Stimulated activated CD4-positive, alpha-beta T cell treated with anti-CD3 and anti-CD28 coated beads, Interleukin-4, amount 100 ng/mL, for 24 hours (primary cell): ENCODE measurements at regions not wholly inside any gene's neighbourhood (a gene's known extent, or its start where the extent isn't known, plus 50 kb on each side); places are given as distances from the start of the nearest gene placed in this dataset.

Experiments
- DNase-seq: peaks from one replicate; pipeline ENCODE4 v3.0.0-alpha.2; 2020

GRCh38 chr15:35736150-35736549, 190.2 kb upstream of the DPH6 start:
- DNase-seq = no peak

GRCh38 chr15:35737441-35737840, 191.5 kb upstream of the DPH6 start:
- DNase-seq = no peak

- no peak for DNase-seq
Measured at GRCh38 chr15:35738370-35738769, 192.4 kb upstream of the DPH6 start.

- no peak for DNase-seq
Measured at GRCh38 chr15:35740761-35741160, 194.8 kb upstream of the DPH6 start.

GRCh38 chr15:35741395-35741794, 195.4 kb upstream of the DPH6 start:
- no peak for DNase-seq

- DNase-seq = no peak
Measured at GRCh38 chr15:35741881-35742280, 195.9 kb upstream of the DPH6 start.

- DNase-seq = no peak
Measured at GRCh38 chr15:35743321-35743720, 197.4 kb upstream of the DPH6 start.

- DNase-seq = no peak
Measured at GRCh38 chr15:35746121-35746520, 200.2 kb upstream of the DPH6 start.

GRCh38 chr15:35748105-35748504, 202.1 kb upstream of the DPH6 start:
- DNase-seq = no peak

- DNase-seq = no peak
Measured at GRCh38 chr15:35750051-35750450, 204.1 kb upstream of the DPH6 start.

GRCh38 chr15:35751413-35752133, 205.6 kb upstream of the DPH6 start:
- DNase-seq = peak; percentile 53

GRCh38 chr15:35752134-35752466, 206.1 kb upstream of the DPH6 start:
- no peak for DNase-seq

GRCh38 chr15:35753486-35753885, 207.5 kb upstream of the DPH6 start:
- no peak for DNase-seq

GRCh38 chr15:35755237-35755802, 209.4 kb upstream of the DPH6 start:
- no peak for DNase-seq

- DNase-seq = no peak
Measured at GRCh38 chr15:35756623-35757022, 210.7 kb upstream of the DPH6 start.

GRCh38 chr15:35757361-35757760, 211.4 kb upstream of the DPH6 start:
- no peak for DNase-seq

- DNase-seq = no peak
Measured at GRCh38 chr15:35757765-35758164, 211.8 kb upstream of the DPH6 start.

- DNase-seq = no peak
Measured at GRCh38 chr15:35764661-35765519, 218.9 kb upstream of the DPH6 start.

- DNase-seq = no peak
Measured at GRCh38 chr15:35768949-35769348, 223.0 kb upstream of the DPH6 start.

GRCh38 chr15:35769656-35770055, 223.7 kb upstream of the DPH6 start:
- no peak for DNase-seq

GRCh38 chr15:35771746-35772442, 225.9 kb upstream of the DPH6 start:
- DNase-seq = no peak

GRCh38 chr15:35774653-35775052, 228.7 kb upstream of the DPH6 start:
- DNase-seq = no peak

- DNase-seq = no peak
Measured at GRCh38 chr15:35775471-35775870, 229.5 kb upstream of the DPH6 start.

- no peak for DNase-seq
Measured at GRCh38 chr15:35777061-35777460, 231.1 kb upstream of the DPH6 start.
